ENCODE measurements at regions not wholly inside any gene's neighbourhood (a gene's known extent, or its start where the extent isn't known, plus 50 kb on each side); places are given as distances from the start of the nearest gene placed in this dataset.

DNA sequence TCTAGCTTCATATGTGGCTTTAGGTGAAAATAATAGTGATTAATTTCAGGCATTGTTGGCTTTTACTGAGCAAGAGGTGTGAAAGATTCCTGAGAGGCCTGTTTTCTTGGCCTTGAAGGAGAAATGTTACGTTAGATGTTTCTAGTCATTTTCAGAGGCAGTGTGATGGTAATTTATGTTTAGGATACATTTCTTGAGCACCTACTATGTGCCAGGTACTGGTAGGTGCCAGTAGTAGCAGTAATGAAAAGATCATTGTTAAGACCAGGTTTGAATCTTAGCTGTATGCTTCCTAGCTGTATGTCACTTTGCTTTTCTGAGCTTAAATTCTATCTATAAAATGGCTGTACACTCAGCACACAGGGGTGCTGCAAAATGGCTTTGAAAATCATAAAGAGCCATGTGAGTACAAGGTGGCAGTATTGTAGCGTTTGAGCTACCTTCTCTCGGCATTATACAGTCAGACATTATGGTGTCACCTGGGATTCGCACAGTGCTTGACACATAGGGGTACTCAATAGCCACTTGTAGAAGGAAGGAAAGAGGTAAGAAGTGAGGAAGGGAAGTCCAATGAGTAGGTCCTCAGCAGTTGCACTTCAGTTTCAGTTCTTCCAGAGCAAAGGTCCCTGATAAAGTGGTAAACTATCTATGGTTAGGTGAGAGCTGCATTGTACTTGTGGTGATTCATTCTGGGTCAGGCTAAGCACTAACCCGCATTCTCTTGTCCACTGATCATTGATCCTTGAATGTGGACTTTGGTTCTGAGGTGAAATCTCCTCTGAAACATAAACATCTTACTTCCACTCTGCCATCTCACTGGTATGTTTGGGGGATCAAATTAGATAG lies 166.5 kb upstream of the NR3C1 start:
- TF ChIP-seq, protein P1, sequence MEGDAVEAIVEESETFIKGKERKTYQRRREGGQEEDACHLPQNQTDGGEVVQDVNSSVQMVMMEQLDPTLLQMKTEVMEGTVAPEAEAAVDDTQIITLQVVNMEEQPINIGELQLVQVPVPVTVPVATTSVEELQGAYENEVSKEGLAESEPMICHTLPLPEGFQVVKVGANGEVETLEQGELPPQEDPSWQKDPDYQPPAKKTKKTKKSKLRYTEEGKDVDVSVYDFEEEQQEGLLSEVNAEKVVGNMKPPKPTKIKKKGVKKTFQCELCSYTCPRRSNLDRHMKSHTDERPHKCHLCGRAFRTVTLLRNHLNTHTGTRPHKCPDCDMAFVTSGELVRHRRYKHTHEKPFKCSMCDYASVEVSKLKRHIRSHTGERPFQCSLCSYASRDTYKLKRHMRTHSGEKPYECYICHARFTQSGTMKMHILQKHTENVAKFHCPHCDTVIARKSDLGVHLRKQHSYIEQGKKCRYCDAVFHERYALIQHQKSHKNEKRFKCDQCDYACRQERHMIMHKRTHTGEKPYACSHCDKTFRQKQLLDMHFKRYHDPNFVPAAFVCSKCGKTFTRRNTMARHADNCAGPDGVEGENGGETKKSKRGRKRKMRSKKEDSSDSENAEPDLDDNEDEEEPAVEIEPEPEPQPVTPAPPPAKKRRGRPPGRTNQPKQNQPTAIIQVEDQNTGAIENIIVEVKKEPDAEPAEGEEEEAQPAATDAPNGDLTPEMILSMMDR (conservative IDR thresholded peaks at IDR 0.05 in 1 of 2, IDR thresholded peaks at IDR 0.05 in 1 of 2; ENCODE audit: low read depth in 1 of 2, low read length in 2 of 2): no peak
- TF ChIP-seq EZH2 (IDR thresholded peaks at IDR 0.05; ENCODE audit: low read length, missing control alignments): no peak

All from fibroblast of lung (primary cell).